GM12801 (cell line): ENCODE measurements at regions not wholly inside any gene's neighbourhood (a gene's known extent, or its start where the extent isn't known, plus 50 kb on each side); places are given as distances from the start of the nearest gene placed in this dataset.

Experiments
- CTCF ChIP-seq: IDR thresholded peaks from one replicate; pipeline ENCODE4 v1.5.1; 2011; ENCODE audit warnings: control low read depth; ENCODE audit not compliant: insufficient read length; ENCODE audit errors: extremely low read depth

GRCh38 chr7:142376356-142376997 is 118.6 kb upstream of the PRSS58 start:
- TF ChIP-seq CTCF = no peak

GRCh38 chr7:142375710-142376313 is 118.0 kb upstream of the PRSS58 start:
- TF ChIP-seq CTCF = no peak

- TF ChIP-seq CTCF = no peak
Observed at GRCh38 chr7:142372727-142373126, 114.9 kb upstream of the PRSS58 start.

- TF ChIP-seq CTCF = no peak
Observed at GRCh38 chr7:142371586-142372377, 113.9 kb upstream of the PRSS58 start.

- TF ChIP-seq CTCF = no peak
Observed at GRCh38 chr7:142365410-142365842, 107.6 kb upstream of the PRSS58 start.

GRCh38 chr7:142364551-142364950 is 106.7 kb upstream of the PRSS58 start:
- TF ChIP-seq CTCF = no peak

GRCh38 chr7:142362349-142362748 is 104.5 kb upstream of the PRSS58 start:
- no peak for TF ChIP-seq CTCF
